Sciatic nerve (tissue), 2 donors: ENCODE measurements at regions not wholly inside any gene's neighbourhood (a gene's known extent, or its start where the extent isn't known, plus 50 kb on each side); places are given as distances from the start of the nearest gene placed in this dataset.

Experiments used
- ATAC-seq: fragments of 200-7000 bp; cut with Tn5 transposase; one replicate; pipeline ENCODE4 v1.9.1; 2020; ENCODE audit warnings: mild to moderate bottlenecking, moderate library complexity
- DNase-seq: peaks from one replicate; pipeline ENCODE4 v3.0.0-alpha.2; 2020; ENCODE audit warnings: low spot score
- intact Hi-C: fragments of 100-400 bp; cut with DNase I; formaldehyde crosslinking; loops from one replicate; pipeline ENCODE4 v1.14.2; 2022
- donor health status: DM: no; HTN: no; CAD: no.
- donor health status: DM: no; HTN: no; CAD: no.

DNA sequence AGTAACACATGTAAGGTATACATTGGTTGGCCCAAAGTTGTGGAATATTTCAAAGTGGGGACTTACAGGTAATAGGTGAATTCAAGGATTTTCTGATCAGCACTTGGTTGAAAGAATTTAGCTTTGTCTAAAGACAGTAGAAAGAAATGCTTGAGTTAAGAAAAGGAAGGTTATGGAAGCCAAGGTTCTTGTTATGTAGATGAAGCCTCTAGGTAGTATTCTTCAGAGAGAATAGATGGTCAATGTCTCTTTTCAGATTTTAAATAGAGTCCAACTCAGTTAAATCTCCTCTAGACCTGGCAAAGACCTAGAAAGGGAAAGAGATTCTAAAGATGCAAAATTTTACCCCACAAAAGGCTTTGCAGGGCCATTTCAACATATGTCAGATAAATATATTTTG lies 157.4 kb downstream of the ANKRD30B start:
- intact Hi-C loops, result no loop called here
- ATAC-seq, result no peak
- no peak for DNase-seq

DNA sequence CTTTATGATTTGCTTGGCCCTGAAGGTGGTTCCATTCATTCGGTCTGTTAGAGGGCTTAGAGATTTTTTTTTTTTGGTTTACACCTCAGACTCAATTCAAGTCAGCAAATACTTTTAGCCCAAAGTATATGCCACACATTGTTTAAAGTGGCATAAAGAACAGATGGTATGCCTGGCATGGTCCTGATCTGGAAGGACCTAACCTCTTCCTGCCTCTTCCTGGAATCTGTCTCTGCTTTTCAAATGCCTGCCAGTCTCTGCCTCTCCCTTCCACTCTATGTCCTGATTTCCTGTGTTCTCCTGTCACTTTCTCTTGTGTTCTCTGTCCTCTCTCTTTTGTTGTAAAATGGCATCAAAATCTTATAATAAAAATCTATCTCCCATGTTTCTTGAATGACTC lies 158.0 kb downstream of the ANKRD30B start:
- DNase-seq, result no peak
- no peak for ATAC-seq
- intact Hi-C loops, result no loop called here

DNA sequence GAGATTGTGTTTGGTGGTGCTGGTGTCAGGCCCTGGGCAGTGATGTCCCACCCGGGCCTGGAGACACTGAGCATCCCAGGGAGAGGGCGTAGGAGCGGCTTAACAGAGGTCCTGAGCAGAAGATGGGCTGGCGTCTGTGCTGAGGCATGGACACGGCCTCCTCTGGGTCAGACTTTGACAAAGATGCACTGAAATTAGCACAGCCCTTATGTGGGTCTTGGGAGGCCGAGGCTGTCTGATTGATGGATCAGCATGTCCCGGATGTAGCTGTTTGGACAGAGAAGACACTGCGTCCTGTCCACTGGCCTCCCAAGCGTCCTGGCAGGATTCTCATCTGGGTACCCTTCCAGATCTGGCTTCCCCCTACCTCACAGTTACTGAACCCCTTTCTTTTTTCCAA lies 159.4 kb downstream of the ANKRD30B start:
- ATAC-seq, result no peak
- intact Hi-C loops, result no loop called here
- DNase-seq, result no peak

DNA sequence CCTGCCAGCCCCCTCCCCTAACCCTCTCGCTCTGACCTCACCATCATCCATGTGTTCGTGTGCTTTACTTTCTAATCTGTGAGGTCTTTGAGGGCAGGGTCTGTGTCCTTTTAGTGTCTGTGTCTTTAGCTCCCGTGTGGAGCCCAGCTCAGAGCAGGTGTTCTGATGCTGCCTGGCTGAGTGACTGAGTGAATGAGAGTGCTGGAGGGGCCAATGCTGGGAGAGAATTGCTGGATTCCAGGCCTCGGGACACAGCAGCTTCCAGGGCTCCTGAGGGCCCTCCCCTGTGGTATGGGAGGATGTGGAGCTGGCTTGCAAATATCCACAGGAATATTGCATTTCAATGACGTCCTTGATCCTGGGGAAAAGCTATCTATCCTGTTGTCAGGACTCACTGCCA lies 160.6 kb downstream of the ANKRD30B start:
- intact Hi-C loops, result no loop called here
- no peak for ATAC-seq
- no peak for DNase-seq

DNA sequence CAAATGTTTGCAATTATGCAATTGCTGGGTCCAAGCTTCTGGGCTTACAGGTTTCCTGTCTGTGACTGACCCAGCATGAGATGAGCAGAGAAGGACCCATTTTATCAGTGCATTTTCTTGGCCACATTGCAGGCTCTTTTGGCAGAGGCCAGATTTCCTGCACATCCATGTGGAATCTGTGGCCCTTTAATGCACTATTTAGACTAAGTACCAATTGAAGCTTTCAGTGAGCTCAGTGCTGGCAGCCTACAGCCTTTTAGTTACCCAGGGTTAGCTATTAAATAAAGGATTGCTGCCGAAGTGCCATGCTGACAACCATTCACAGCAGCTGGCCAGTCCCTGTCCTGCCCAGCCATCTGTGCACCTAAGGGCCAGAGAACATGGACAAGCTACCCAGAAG lies 165.0 kb downstream of the ANKRD30B start:
- intact Hi-C loops, result no loop called here
- no peak for DNase-seq
- ATAC-seq, result no peak

DNA sequence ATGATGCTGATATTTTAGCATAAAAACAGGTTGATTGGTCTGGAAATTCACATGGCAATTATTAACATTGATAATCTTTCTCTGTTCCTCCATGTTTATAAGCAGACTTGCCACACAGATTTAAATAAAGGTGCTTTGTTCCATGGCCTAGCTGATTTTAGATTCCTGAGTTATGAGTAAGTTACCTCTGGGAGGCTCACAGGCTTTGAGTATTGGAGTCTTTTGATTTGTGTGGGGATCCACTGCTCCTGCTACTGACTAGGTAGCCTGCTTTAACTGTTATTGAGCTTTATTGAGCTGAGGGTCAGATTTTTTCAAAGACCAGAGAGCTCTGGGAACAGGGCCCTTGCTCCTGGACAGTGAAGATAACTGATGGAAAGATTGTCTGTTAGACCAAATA lies 166.1 kb downstream of the ANKRD30B start:
- DNase-seq (no peak), ATAC-seq (no peak)
- intact Hi-C loops, result no loop called here

DNA sequence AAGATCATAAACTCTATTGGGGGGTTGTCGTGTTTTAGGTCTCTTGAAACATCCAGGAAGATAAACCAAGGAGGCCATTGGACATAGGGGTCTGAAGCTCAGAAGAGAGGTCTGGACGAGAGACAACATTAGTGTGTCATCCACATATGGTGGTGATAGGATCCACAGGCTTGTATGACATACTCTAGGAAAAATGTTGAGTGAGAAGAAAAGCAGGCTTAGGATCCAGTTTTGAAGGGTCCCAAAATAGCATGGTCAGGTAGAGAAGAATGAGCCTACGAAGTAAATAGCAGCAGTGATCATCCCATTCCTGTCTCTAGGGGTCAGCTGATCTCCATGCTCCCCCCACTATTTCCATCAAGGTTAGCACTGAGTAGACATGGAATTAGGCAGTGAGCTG lies 166.8 kb downstream of the ANKRD30B start:
- intact Hi-C loops, result no loop called here
- ATAC-seq, result no peak

DNA sequence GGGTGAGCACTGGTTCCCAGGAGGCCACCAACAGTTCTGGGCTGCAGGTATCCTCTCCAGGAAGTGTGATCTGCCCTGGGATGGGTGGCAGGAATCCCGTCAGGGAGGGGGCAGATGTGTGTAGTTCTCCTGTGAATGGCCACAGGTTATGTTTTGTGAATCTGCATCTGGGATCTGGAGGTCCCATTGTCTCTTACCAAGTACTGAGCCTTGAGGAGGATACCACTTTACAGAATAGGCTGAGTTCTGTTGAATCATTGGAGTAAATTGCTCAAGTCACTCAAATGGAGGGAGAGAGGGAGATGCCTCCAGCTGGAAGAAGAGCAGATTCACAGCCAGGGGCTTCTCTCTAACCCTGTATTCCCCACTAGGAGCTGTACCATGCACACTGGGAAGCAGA lies 168.2 kb downstream of the ANKRD30B start:
- DNase-seq, result no peak
- no peak for ATAC-seq
- intact Hi-C loops, result no loop called here

More for the DNA sequence above, 166.8 kb downstream of the ANKRD30B start:
- DNase-seq, result no peak

DNA sequence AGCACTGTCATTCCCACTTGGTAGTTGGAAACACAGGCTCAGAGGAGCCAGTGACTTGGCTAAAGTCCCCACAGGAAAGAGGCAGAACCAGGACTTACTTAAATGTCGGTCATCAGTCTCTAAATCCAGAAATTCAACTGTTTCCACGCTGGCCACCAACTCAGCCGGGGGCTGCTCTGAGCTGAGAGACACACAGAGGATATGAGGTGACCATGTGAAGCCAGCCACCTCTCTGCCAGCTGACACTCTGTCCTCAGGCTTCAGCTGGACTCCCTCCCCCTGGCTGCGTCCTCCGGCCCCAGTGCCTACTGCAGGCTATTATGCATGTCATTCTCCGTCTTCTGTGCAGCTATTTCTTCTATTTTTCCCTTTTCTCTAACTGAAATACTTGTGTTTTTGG lies 168.9 kb downstream of the ANKRD30B start:
- DNase-seq, result no peak
- ATAC-seq, result no peak
- intact Hi-C loops, result no loop called here

DNA sequence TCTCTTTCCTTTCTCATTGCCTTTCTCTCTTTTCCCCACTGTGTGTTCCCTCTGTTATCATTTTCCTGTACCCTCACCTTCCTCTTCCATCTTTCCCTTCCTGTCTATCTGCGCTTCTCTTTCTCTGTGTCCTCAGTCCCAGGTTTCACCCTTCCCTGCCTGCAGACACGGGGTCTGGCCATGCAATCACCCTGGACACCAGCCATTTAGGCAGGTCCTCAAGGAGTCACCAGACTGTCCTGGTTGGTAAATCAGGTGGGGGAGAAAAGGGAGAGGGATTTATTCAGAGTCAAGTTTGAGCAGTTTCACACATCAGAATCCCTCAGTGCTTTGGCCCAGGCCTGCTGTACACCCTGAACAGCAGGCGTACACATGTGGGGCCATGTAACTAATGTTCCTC lies 169.3 kb downstream of the ANKRD30B start:
- intact Hi-C loops, result no loop called here
- DNase-seq (no peak), ATAC-seq (no peak)

DNA sequence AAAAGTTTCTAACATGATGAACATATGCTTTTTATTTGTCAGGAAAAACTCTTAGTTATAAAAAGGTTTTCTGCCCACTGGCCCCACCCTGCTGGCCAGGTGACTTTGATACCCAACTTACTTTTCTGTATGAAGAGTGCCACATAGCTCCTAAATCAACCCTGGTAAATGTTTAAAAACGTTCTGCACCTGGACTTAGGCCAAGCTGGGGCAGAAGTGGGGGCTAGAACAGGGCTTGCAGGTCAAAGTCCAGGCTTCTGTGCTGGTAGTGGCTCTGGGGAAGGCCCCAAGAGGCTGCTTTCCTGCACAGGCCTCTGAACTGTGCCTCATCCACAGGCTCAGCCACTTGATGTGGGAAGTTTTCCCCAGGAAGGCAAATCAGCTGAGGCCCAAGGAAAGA lies 171.7 kb downstream of the ANKRD30B start:
- no peak for ATAC-seq
- intact Hi-C loops, result no loop called here
- no peak for DNase-seq

DNA sequence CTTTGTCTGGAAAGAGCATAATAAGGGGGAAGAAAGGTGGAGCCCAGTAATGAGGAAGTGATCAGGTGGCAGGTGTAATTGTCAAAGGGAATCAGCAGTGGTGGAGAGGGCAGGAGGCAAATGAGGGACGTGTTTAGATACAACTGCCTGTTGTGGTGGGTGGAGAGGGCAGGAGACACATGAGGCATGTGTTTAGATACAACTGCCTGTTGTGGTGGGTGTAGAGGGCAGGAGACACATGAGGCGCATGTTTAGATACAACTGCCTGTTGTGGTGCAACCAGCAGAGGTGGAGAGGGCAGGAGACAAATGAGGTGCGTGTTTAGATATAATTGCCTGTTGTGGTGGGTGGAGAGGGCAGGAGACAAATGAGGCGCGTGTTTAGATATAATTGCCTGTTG lies 173.1 kb downstream of the ANKRD30B start:
- ATAC-seq (no peak), DNase-seq (no peak)
- intact Hi-C loops, result no loop called here

DNA sequence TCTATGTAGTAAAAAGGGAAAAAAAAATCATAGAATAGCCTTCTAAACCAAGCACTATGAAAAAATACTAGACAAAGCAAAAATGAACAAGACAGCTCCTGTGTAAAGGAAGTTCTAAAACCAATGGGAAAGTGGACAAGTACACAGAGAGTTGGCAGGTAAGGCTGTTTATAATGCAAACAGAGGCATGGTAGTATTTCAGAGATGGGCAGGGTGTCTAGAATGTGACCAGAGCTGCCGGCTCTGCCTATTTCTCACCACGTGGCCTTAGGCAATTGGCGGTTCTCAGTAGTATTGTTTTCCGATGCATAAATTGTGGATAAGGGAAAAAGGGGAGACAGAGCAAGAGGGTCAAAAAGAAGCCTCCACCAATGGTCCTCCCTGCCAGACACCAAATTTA lies 173.6 kb downstream of the ANKRD30B start:
- no peak for ATAC-seq
- intact Hi-C loops, result no loop called here
- DNase-seq, result no peak

DNA sequence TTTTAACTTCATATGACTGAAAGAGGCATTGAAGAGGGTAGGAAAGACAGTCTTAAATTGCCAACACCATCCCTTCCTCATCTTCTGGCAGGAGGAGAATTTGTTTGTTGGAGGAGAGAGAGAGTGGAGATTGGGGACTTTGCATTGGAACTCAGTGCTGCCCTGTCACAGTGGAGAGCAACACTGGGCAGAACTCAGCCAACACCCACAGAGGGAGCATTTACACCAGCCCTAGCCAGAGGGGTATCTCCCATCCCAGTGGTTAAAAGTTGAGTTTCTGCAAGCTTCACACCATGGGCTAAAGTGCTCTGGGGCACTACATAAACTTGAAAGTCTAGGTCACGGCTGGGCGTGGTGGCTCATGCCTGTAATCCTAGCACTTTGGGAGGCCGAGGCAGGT lies 174.1 kb downstream of the ANKRD30B start:
- intact Hi-C loops, result no loop called here
- DNase-seq, result no peak
- no peak for ATAC-seq

DNA sequence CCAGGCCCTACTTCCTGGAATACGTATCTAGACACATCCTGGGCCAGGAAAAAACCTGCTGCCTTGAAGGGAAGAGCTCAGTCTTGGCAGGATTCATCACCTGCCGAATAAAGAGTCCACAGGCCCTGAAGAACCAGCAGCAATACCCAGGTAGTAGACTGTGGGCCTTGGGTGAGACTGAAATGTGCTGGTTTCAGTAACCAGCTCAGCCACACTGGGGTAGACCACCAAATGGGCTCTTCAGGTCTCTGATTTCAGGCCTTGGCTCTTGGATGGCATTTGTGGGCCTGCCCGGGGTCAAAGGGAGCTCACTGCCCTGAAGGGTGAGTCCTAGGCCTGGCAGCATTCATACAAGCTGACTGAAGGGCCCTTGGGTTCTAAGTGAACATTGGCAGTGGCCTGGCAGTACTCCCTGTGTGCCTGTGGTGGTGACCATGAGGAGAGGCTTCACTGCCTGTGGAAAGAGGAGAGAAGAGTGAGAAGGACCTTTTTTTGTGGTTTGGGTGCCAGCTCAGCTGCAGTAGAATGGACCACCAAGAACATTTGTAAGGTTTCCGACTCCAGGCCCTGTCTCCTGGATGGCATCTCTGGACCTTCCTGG lies 175.1 kb downstream of the ANKRD30B start:
- no peak for DNase-seq
- intact Hi-C loops, result no loop called here
- no peak for ATAC-seq

DNA sequence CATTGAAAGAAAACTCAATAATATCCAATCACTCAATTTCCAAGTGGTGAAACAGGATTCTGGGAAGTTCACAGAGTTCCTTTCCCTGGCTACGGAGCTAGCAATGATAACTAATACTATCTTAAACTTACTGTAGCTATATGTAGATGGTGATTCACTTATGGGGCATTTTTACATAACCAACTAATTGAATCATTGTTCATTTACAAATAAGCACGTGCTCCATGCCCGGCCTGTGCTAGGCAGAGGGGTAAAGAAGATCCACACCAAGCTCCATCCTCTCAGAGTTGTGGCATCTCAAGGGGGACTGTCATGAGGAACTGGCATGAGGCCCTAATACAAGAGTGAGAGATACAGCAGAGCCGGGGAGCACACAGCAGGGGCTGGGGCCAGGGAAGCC lies 176.3 kb downstream of the ANKRD30B start:
- ATAC-seq (no peak), DNase-seq (no peak)
- intact Hi-C loops, result no loop called here

DNA sequence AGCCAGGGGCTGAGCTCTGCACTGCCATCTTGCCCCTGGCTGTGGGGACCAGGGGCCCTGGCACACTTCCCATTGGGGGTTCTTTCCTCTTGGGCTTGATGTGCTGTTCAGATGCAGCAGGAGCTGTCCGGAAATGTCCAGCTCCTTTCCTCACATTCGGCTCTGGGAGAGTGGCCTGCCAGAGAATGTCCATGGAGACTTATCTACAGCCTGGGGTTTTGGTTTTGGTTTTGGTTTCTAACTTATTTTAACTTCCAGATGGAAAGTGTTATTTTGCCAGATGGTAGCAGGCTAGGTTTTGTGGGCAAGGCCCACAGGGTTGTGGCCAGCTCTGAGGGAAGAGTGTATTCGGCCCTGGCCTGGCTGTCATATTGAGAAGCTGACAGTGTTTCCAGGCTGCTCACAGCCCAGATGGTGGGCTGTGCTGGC lies 177.3 kb downstream of the ANKRD30B start:
- DNase-seq (no peak), ATAC-seq (peak; percentile 21)
- intact Hi-C loops, result no loop called here

DNA sequence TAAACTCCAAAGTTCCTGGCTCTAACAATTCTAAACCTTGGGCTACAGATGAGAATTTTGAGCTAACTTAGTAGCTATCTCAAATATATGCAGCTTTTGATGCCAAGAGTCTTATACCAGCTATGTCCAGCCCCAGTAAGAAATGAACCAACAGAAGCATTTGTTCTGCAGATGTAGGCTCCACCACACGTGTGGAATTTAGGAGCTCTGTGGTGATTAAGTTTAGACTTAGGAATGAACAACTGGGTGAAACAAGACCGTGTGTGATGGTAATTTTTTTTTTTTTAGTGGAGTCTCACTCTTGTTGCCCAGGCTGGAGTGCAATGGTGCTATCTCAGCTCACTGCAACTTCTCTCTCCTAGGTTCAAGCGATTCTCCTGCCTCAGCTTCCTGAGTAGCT lies 179.7 kb downstream of the ANKRD30B start:
- ATAC-seq (no peak), DNase-seq (no peak)
- intact Hi-C loops, result no loop called here

DNA sequence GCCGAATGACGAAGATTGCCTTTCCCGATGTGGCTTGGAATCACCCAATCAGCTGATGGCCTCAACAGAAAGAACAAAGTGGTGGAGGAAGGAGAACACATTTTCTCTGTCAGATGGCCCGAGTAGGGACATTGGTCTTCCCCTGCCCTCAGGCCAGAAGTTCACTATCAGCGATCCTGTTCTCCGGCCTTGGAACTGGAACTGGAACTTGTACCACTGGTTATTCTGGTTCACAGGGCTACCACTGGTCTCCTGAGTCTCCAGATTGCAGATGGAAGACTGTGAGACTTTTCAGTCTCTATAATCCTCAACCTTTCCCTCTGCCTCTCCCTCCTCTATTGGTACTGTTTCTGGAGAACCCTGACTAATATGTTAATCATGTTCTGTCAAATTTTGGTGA lies 180.4 kb downstream of the ANKRD30B start:
- intact Hi-C loops, result no loop called here
- ATAC-seq (no peak), DNase-seq (no peak)

DNA sequence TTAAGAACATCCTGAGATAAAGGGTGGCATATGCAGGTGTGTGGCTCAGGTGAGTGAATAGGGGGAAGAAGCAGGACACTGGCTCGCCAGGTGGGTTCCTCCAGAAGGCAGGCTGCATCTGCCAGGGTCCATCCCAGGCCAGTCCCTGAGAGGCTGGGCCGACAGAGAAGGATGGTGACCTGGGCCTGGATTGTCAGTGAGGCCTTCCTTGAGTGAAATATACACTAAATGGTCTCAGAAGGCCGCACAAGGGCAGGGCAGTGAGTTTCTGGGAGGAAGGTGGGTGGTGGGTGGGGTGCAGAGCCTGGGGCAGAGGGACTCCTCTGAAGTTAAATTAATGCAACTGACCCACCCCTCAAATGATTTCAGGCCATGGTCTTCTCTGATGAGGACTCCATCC lies 182.1 kb downstream of the ANKRD30B start:
- no peak for DNase-seq
- ATAC-seq, result no peak
- intact Hi-C loops, result no loop called here

DNA sequence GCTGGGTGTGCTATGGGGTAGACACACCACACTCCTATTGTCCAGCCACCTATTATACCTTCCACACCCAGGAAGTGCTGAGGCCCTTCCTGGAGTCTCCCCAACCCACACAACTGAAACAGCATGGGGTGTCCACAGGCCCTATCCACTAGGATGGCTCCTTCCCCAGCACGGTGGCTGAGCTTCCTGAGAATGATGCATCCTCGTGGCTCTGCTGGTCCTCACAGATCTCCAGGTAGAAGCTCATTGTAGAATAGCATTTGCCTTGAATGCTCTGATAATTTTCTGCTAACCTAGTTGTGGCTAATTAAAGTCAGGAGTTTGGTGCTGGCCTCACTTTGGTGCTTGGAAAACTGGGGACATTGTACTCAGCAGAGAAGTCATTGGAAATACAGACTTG lies 182.6 kb downstream of the ANKRD30B start:
- intact Hi-C loops, result no loop called here
- DNase-seq, result no peak
- no peak for ATAC-seq
